CD14-positive monocyte (primary cell): ENCODE measurements at regions not wholly inside any gene's neighbourhood (a gene's known extent, or its start where the extent isn't known, plus 50 kb on each side); places are given as distances from the start of the nearest gene placed in this dataset.

ENCODE experiments used
- DNase-seq, 3 donors: peaks; one replicate each; pipeline ENCODE4 v3.0.0-alpha.2; 2011 to 2022
- H2AFZ ChIP-seq: 2 replicates; pipeline ENCODE4 v1.6.0; 2012; ENCODE audit warnings: mild to moderate bottlenecking, low read depth, low read length, inconsistent platforms; ENCODE audit not compliant: insufficient read depth, poor library complexity, severe bottlenecking
- H3K27ac ChIP-seq, 2 donors: 1 replicate in 1 of 2; 2 replicates in 1 of 2; pipeline ENCODE4 v1.5.1; 2012 to 2013; ENCODE audit warnings: low read length in 2 of 2, control low read depth in 1 of 2, inconsistent platforms in 1 of 2, low read depth in 1 of 2, mild to moderate bottlenecking in 1 of 2
- H3K27me3 ChIP-seq, 2 donors: one replicate each; pipeline versions ENCODE4 v1.6.0 to v1.6.1; 2011 to 2013; ENCODE audit warnings: low read length in 2 of 2; ENCODE audit not compliant: control insufficient read depth in 2 of 2, insufficient read depth in 2 of 2
- H3K36me3 ChIP-seq, 2 donors: replicated peaks in 1 of 2; 1 replicate in 1 of 2; 2 replicates in 1 of 2; pipeline versions ENCODE4 v1.5.1 to v1.6.1; 2012 to 2013; ENCODE audit warnings: low read length in 2 of 2, control low read depth in 1 of 2, inconsistent platforms in 1 of 2, mild to moderate bottlenecking in 1 of 2; ENCODE audit not compliant: insufficient read depth in 2 of 2, control insufficient read depth in 1 of 2
- H3K4me1 ChIP-seq, 2 donors: 1 replicate in 1 of 2; 2 replicates in 1 of 2; pipeline versions ENCODE4 v1.5.1 to v1.6.1; 2012 to 2013; ENCODE audit warnings: low read length in 2 of 2, control low read depth in 1 of 2, inconsistent platforms in 1 of 2, mild to moderate bottlenecking in 1 of 2, moderate library complexity in 1 of 2; ENCODE audit not compliant: insufficient read depth in 2 of 2, control insufficient read depth in 1 of 2
- H3K4me2 ChIP-seq: replicated peaks from 2 replicates; pipeline ENCODE3; 2012; ENCODE audit warnings: low read length, moderate library complexity, mild to moderate bottlenecking; ENCODE audit not compliant: poor library complexity, severe bottlenecking; ENCODE audit errors: extremely low read depth
- H3K4me3 ChIP-seq, 3 experiments: fragments of 200-600 bp in 1 of 3; sonication (generic) in 1 of 3; replicated peaks in 1 of 3; 1 replicate in 2 of 3; 2 replicates in 1 of 3; pipeline ENCODE4 v1.5.1; 2011 to 2013; ENCODE audit warnings: low read length in 3 of 3, mild to moderate bottlenecking in 3 of 3, control low read depth in 2 of 3, low read depth in 2 of 3, inconsistent platforms in 1 of 3, moderate library complexity in 1 of 3
- H3K79me2 ChIP-seq: 2 replicates; pipeline ENCODE4 v1.6.0; 2012; ENCODE audit warnings: mild to moderate bottlenecking, control low read depth, inconsistent platforms, low read length, moderate library complexity; ENCODE audit not compliant: insufficient read depth
- H3K9ac ChIP-seq: 2 replicates; pipeline ENCODE4 v1.6.0; 2017; ENCODE audit warnings: low read length, mild to moderate bottlenecking; ENCODE audit not compliant: insufficient read depth, poor library complexity, severe bottlenecking
- H3K9me3 ChIP-seq, 2 donors: replicated peaks in 1 of 2; 1 replicate in 1 of 2; 2 replicates in 1 of 2; pipeline versions ENCODE4 v1.5.1 to v1.6.1; 2012 to 2013; ENCODE audit warnings: low read length in 2 of 2, control low read depth in 1 of 2; ENCODE audit not compliant: control insufficient read depth in 1 of 2, insufficient read depth in 1 of 2
- H4K20me1 ChIP-seq: 2 replicates; pipeline ENCODE4 v1.6.0; 2012; ENCODE audit warnings: mild to moderate bottlenecking, low read length, control low read depth, moderate library complexity; ENCODE audit not compliant: insufficient read depth
- H3K27ac Mint-ChIP-seq, 7 donors: one replicate each; pipeline ENCODE4 v1.8.0; 2020; ENCODE audit warnings: mild to moderate bottlenecking in 7 of 7, mixed read lengths in 7 of 7, moderate library complexity in 6 of 7, inconsistent platforms in 2 of 7
- H3K27me3 Mint-ChIP-seq, 3 donors: one replicate each; pipeline ENCODE4 v1.8.0; 2021 to 2022; ENCODE audit warnings: low read depth in 3 of 3, mild to moderate bottlenecking in 3 of 3, mixed read lengths in 3 of 3, moderate library complexity in 3 of 3, inconsistent platforms in 1 of 3
- H3K36me3 Mint-ChIP-seq, 2 donors: one replicate each; pipeline ENCODE4 v1.8.0; 2020; ENCODE audit warnings: mixed read lengths in 2 of 2, inconsistent platforms in 1 of 2, mild to moderate bottlenecking in 1 of 2
- H3K4me1 Mint-ChIP-seq: one replicate; pipeline ENCODE4 v1.8.0; 2020; ENCODE audit warnings: mild to moderate bottlenecking, mixed read lengths
- H3K4me3 Mint-ChIP-seq, 2 donors: one replicate each; pipeline ENCODE4 v1.8.0; 2020; ENCODE audit warnings: mild to moderate bottlenecking in 2 of 2, mixed read lengths in 2 of 2, moderate library complexity in 1 of 2
- H3K9me3 Mint-ChIP-seq, 7 donors: one replicate each; pipeline ENCODE4 v1.8.0; 2020 to 2022; ENCODE audit warnings: mixed read lengths in 7 of 7, mild to moderate bottlenecking in 6 of 7, moderate library complexity in 6 of 7, inconsistent platforms in 2 of 7
- CTCF ChIP-seq: fragments of 200-600 bp; IDR thresholded peaks from one replicate; pipeline ENCODE4 v1.8.0; 2022; ENCODE audit warnings: antibody characterized with exemption, mild to moderate bottlenecking
- WGBS: methylation state at CpG from one replicate; pipeline ENCODE4 v1.1.5; 2013; ENCODE audit warnings: missing lambda C conversion rate; ENCODE audit not compliant: insufficient coverage; 5-methylcytosine and 5-hydroxymethylcytosine counted together
- intact Hi-C, 2 donors: fragments of 100-400 bp; cut with micrococcal nuclease; formaldehyde crosslinking; loops; one replicate each; pipeline versions ENCODE4 v1.15.0 to v1.15.1; 2023

- 94% methylated on average over 2 of the region's 3 CpGs for WGBS
- peaks cover 14 to 18% of the 10 kb centered on the region in 2 donors for H3K36me3 Mint-ChIP-seq
- Histone ChIP-seq H4K20me1 (no peaks in the 10 kb centered on the region), H3K4me3 (no peak overlapping the region), H3K36me3 (no peaks in the 10 kb centered on the region), H3K4me2 (no peak overlapping the region), H3K79me2 (no peaks in the 10 kb centered on the region), H3K27me3 (peaks cover 80 to 96% of the 10 kb centered on the region in 2 donors), H3K4me1 (peaks cover 38 to 40% of the 10 kb centered on the region in 2 donors), H3K27ac (no peak overlapping the region), H2AFZ (no peak overlapping the region), H3K9ac (no peak overlapping the region), H3K9me3 (peaks cover 0 to 39% of the 10 kb centered on the region in 2 donors)
- no peak for TF ChIP-seq CTCF
- no peak overlapping the region for H3K27ac Mint-ChIP-seq
- intact Hi-C loops = no loop called here
- peaks cover 37% of the 10 kb centered on the region for H3K4me1 Mint-ChIP-seq
- peak overlapping the region in 1 of 2 donors; percentile 51 for H3K4me3 Mint-ChIP-seq
- DNase-seq = no peak
- peaks cover 84 to 89% (median 88%) of the 10 kb centered on the region in 3 donors for H3K27me3 Mint-ChIP-seq
- peaks cover 0 to 27% (median 24%) of the 10 kb centered on the region in 7 donors for H3K9me3 Mint-ChIP-seq
Measured at GRCh38 chr3:44000586-44000985, 241.1 kb upstream of the TOPAZ1 start.

GRCh38 chr3:44001072-44001471 is 240.6 kb upstream of the TOPAZ1 start:
- Histone ChIP-seq H3K27ac (no peak overlapping the region), H2AFZ (no peak overlapping the region), H3K9me3 (peaks cover 0 to 34% of the 10 kb centered on the region in 2 donors), H3K9ac (no peak overlapping the region), H4K20me1 (no peaks in the 10 kb centered on the region), H3K4me2 (no peak overlapping the region), H3K36me3 (no peaks in the 10 kb centered on the region), H3K79me2 (no peaks in the 10 kb centered on the region), H3K4me1 (peaks cover 33 to 36% of the 10 kb centered on the region in 2 donors), H3K27me3 (peaks cover 77 to 96% of the 10 kb centered on the region in 2 donors), H3K4me3 (no peak overlapping the region)
- H3K27me3 Mint-ChIP-seq = peaks cover 80 to 85% (median 85%) of the 10 kb centered on the region in 3 donors
- H3K36me3 Mint-ChIP-seq = peaks cover 14 to 15% of the 10 kb centered on the region in 2 donors
- WGBS = no CpG with 5 or more reads among the region's 3 CpGs
- peak overlapping the region in 1 of 2 donors; percentile 51 for H3K4me3 Mint-ChIP-seq
- TF ChIP-seq CTCF = no peak
- H3K9me3 Mint-ChIP-seq = peaks cover 0 to 24% (median 19%) of the 10 kb centered on the region in 7 donors
- intact Hi-C loops = no loop called here
- peaks cover 33% of the 10 kb centered on the region for H3K4me1 Mint-ChIP-seq
- no peak for DNase-seq
- H3K27ac Mint-ChIP-seq = no peak overlapping the region
